Stimulated activated naive CD4-positive, alpha-beta T cell (primary cell): ENCODE measurements at regions not wholly inside any gene's neighbourhood (a gene's known extent, or its start where the extent isn't known, plus 50 kb on each side); places are given as distances from the start of the nearest gene placed in this dataset.

Experiments
- DNase-seq, 6 experiments: peaks; one replicate each; lab custom pipeline; 2025; lab: John Stamatoyannopoulos, UW

- DNase-seq: no peak
Measured at GRCh38 chr2:120992791-120993555, 257.3 kb downstream of the GLI2 start.

GRCh38 chr2:120993661-120994060, 258.0 kb downstream of the GLI2 start:
- DNase-seq: no peak

- no peak for DNase-seq
Measured at GRCh38 chr2:120994301-120994995, 258.8 kb downstream of the GLI2 start.

- no peak for DNase-seq
Measured at GRCh38 chr2:120995152-120995551, 259.5 kb downstream of the GLI2 start.

GRCh38 chr2:120995656-120996190, 260.1 kb downstream of the GLI2 start:
- no peak for DNase-seq

- no peak for DNase-seq
Measured at GRCh38 chr2:120999377-121000097, 263.9 kb downstream of the GLI2 start.

- no peak for DNase-seq
Measured at GRCh38 chr2:121000804-121001203, 265.1 kb downstream of the GLI2 start.

GRCh38 chr2:121001641-121002040, 266.0 kb downstream of the GLI2 start:
- DNase-seq: no peak

- DNase-seq: no peak
Measured at GRCh38 chr2:121002597-121002996, 266.9 kb downstream of the GLI2 start.

- no peak for DNase-seq
Measured at GRCh38 chr2:121003391-121003790, 267.7 kb downstream of the GLI2 start.

GRCh38 chr2:121004359-121004758, 268.7 kb downstream of the GLI2 start:
- DNase-seq: no peak

- DNase-seq: no peak
Measured at GRCh38 chr2:121004950-121005349, 269.3 kb downstream of the GLI2 start.

GRCh38 chr2:121005453-121005852, 269.8 kb downstream of the GLI2 start:
- DNase-seq: no peak

GRCh38 chr2:121006743-121007489, 271.2 kb downstream of the GLI2 start:
- DNase-seq: no peak

GRCh38 chr2:121007490-121007853, 271.8 kb downstream of the GLI2 start:
- no peak for DNase-seq

GRCh38 chr2:121008975-121009374, 273.3 kb downstream of the GLI2 start:
- DNase-seq: no peak

GRCh38 chr2:121010998-121011397, 274.0 kb downstream of the TFCP2L1 start:
- DNase-seq: no peak

GRCh38 chr2:121014876-121015275, 270.1 kb downstream of the TFCP2L1 start:
- no peak for DNase-seq

- DNase-seq: no peak
Measured at GRCh38 chr2:121015971-121016485, 269.0 kb downstream of the TFCP2L1 start.

- no peak for DNase-seq
Measured at GRCh38 chr2:121017396-121017795, 267.6 kb downstream of the TFCP2L1 start.

- no peak for DNase-seq
Measured at GRCh38 chr2:121018136-121019061, 266.6 kb downstream of the TFCP2L1 start.
